OCI-LY3 (cell line): ENCODE measurements at regions not wholly inside any gene's neighbourhood (a gene's known extent, or its start where the extent isn't known, plus 50 kb on each side); places are given as distances from the start of the nearest gene placed in this dataset.

Source experiments
- H2AFZ ChIP-seq: fragments of 200-600, 300-600 bp; shearing (Covaris generic); 2 replicates; pipeline ENCODE4 v1.6.0; 2014; ENCODE audit warnings: antibody characterized with exemption, low read depth, low read length
- H3K27ac ChIP-seq: fragments of 200-600, 300-600 bp; sonication (generic); 2 replicates; pipeline ENCODE4 v1.5.1; 2014; ENCODE audit warnings: mild to moderate bottlenecking, low read length, moderate library complexity, mixed read lengths
- H3K27me3 ChIP-seq: fragments of 200-600, 300-600 bp; sonication (generic); 2 replicates; pipeline ENCODE4 v1.6.1; 2014; ENCODE audit warnings: low read depth, low read length, mixed read lengths
- H3K36me3 ChIP-seq: fragments of 200-600, 300-600 bp; sonication (generic); replicated peaks from 2 replicates; pipeline ENCODE3; 2014; ENCODE audit warnings: low read depth, low read length, mixed read lengths
- H3K4me1 ChIP-seq: fragments of 300-600, 200-600 bp; sonication (generic); 2 replicates; pipeline ENCODE4 v1.6.1; 2014; ENCODE audit warnings: low read length, mixed read lengths
- H3K4me2 ChIP-seq: fragments of 200-600, 300-600 bp; sonication (generic); 2 replicates; pipeline ENCODE4 v1.6.1; 2014; ENCODE audit warnings: low read length, mixed read lengths
- H3K4me3 ChIP-seq: fragments of 300-600, 200-600 bp; sonication (generic); 2 replicates; pipeline ENCODE4 v1.5.1; 2014; ENCODE audit warnings: antibody characterized with exemption, mild to moderate bottlenecking, low read length, moderate library complexity
- H3K79me2 ChIP-seq: fragments of 300-600, 200-600 bp; shearing (Covaris generic); 2 replicates; pipeline ENCODE4 v1.6.1; 2014; ENCODE audit warnings: mild to moderate bottlenecking, low read length, mixed read lengths
- H3K9ac ChIP-seq: fragments of 300-600, 200-600 bp; shearing (Covaris generic); 2 replicates; pipeline ENCODE4 v1.6.0; 2014; ENCODE audit warnings: mild to moderate bottlenecking, low read length, moderate library complexity
- H3K9me3 ChIP-seq: fragments of 200-600, 300-600 bp; shearing (Covaris generic); 2 replicates; pipeline ENCODE4 v1.6.1; 2014; ENCODE audit warnings: low read length, mixed read lengths; ENCODE audit not compliant: insufficient read depth
- H4K20me1 ChIP-seq: fragments of 200-600, 300-600 bp; sonication (generic); 2 replicates; pipeline ENCODE4 v1.6.1; 2016; ENCODE audit warnings: low read length, mixed read lengths; ENCODE audit not compliant: insufficient read depth
- CTCF ChIP-seq: fragments of 200-600, 300-600 bp; sonication (generic); IDR thresholded peaks from 2 replicates; pipeline ENCODE4 v1.5.1; 2014; ENCODE audit warnings: antibody characterized with exemption, low read length, low read depth
- EZH2phosphoT487 ChIP-seq: fragments of 200-600 bp; shearing (Covaris generic); IDR thresholded peaks from 2 replicates; pipeline ENCODE4 v1.6.1; 2018; ENCODE audit warnings: antibody characterized with exemption, mixed run types, low read depth

DNA sequence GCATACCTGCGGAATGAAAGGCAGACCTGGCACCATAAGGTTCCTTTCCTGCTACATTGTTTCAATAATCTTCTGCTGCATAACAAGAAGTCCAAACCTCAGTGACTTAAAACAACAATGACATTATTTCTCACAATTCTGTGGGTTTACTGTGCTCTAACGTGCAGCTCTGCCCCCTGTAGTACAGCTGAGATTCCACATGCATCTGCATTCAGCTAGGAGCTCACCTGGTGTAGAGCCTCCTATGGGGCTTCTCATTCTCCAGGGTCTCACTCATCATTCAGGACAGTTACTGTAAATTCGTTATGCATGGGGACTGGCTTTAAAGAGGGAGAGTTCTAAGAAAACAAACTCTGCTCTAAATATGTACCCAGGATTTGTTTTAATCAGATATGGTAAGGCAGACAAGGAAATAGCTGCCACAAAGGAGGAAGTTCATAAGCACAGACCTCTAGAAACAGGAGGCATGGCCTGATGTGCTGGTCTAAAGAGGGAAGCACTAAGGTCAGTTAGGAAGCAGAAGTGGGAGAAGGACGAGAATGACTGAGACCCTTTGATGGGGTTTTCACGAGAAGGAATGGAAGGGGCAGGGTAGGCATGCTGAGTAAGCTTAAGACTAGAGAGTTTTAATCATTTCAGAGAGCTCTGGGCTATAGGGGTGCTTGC, 347.0 kb downstream of the NEK10 start:
- no peaks in the 10 kb centered on the region for H3K36me3 ChIP-seq
- peak overlapping the region; percentile 18 for H3K4me2 ChIP-seq
- peak overlapping the region; percentile 21 for H3K27ac ChIP-seq
- H3K27me3 ChIP-seq: no peaks in the 10 kb centered on the region
- no peak overlapping the region for H3K4me3 ChIP-seq
- no peaks in the 10 kb centered on the region for H3K79me2 ChIP-seq
- no peak overlapping the region for H3K9ac ChIP-seq
- peaks cover 19% of the 10 kb centered on the region for H3K4me1 ChIP-seq
- no peaks in the 10 kb centered on the region for H4K20me1 ChIP-seq
- no peaks in the 10 kb centered on the region for H3K9me3 ChIP-seq
- TF ChIP-seq EZH2phosphoT487 (no peak), CTCF (peak; percentile 68)
- no peak overlapping the region for H2AFZ ChIP-seq

GRCh38 chr3:27024493-27024892, 344.7 kb downstream of the NEK10 start:
- Histone ChIP-seq H3K27me3 (no peaks in the 10 kb centered on the region), H3K9me3 (no peaks in the 10 kb centered on the region), H3K4me3 (no peak overlapping the region), H3K36me3 (no peaks in the 10 kb centered on the region), H2AFZ (no peak overlapping the region), H3K9ac (no peak overlapping the region), H4K20me1 (no peaks in the 10 kb centered on the region), H3K79me2 (no peaks in the 10 kb centered on the region), H3K4me1 (peaks cover 19% of the 10 kb centered on the region), H3K27ac (no peak overlapping the region), H3K4me2 (no peak overlapping the region)
- TF ChIP-seq EZH2phosphoT487: no peak
- TF ChIP-seq CTCF: no peak

DNA sequence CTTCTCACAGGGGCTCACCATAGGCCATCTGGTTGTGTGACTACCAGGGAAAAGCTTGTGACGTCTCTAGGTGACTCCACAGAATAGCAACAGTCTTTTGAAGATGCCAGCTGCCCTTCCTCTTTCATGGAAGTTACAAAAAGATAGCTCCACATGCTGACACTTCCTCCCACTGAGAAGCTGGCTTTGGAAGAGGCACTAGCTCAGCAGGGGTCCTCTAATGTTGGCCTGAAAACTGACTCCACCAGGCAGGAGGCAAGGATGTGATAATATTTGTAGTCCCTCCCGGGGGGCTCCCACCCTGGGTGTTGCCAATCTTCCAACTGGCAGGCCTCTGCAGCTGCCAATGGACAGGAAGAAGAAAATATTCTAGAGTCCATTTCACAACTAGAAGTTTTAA, 343.5 kb downstream of the NEK10 start:
- Histone ChIP-seq H2AFZ (no peak overlapping the region), H3K36me3 (no peaks in the 10 kb centered on the region), H3K27ac (no peak overlapping the region), H3K9me3 (no peaks in the 10 kb centered on the region), H3K9ac (no peak overlapping the region), H3K27me3 (no peaks in the 10 kb centered on the region), H3K4me3 (no peak overlapping the region), H4K20me1 (no peaks in the 10 kb centered on the region), H3K4me1 (peaks cover 19% of the 10 kb centered on the region), H3K79me2 (no peaks in the 10 kb centered on the region), H3K4me2 (no peak overlapping the region)
- TF ChIP-seq EZH2phosphoT487: no peak
- TF ChIP-seq CTCF: no peak

- no peak overlapping the region for H3K9ac ChIP-seq
- no peak overlapping the region for H2AFZ ChIP-seq
- H4K20me1 ChIP-seq: no peaks in the 10 kb centered on the region
- no peak overlapping the region for H3K27ac ChIP-seq
- H3K4me3 ChIP-seq: no peak overlapping the region
- H3K9me3 ChIP-seq: no peaks in the 10 kb centered on the region
- TF ChIP-seq CTCF (no peak), EZH2phosphoT487 (no peak)
- peaks cover 4% of the 10 kb centered on the region; the same call in 1 of the 2 replicates for H3K4me1 ChIP-seq
- H3K36me3 ChIP-seq: no peaks in the 10 kb centered on the region
- no peaks in the 10 kb centered on the region for H3K27me3 ChIP-seq
- no peaks in the 10 kb centered on the region for H3K79me2 ChIP-seq
- H3K4me2 ChIP-seq: no peak overlapping the region
Measured at GRCh38 chr3:27031476-27031875, 337.7 kb downstream of the NEK10 start.
